GM19463 (cell line): ENCODE measurements at regions not wholly inside any gene's neighbourhood (a gene's known extent, or its start where the extent isn't known, plus 50 kb on each side); places are given as distances from the start of the nearest gene placed in this dataset.

Experiments
- ATAC-seq: cut with Tn5 transposase; IDR thresholded peaks from one replicate; pipeline ENCODE4 v1.9.1; 2021; ENCODE audit warnings: mild to moderate bottlenecking, moderate library complexity; ENCODE audit not compliant: unreplicated experiment

DNA sequence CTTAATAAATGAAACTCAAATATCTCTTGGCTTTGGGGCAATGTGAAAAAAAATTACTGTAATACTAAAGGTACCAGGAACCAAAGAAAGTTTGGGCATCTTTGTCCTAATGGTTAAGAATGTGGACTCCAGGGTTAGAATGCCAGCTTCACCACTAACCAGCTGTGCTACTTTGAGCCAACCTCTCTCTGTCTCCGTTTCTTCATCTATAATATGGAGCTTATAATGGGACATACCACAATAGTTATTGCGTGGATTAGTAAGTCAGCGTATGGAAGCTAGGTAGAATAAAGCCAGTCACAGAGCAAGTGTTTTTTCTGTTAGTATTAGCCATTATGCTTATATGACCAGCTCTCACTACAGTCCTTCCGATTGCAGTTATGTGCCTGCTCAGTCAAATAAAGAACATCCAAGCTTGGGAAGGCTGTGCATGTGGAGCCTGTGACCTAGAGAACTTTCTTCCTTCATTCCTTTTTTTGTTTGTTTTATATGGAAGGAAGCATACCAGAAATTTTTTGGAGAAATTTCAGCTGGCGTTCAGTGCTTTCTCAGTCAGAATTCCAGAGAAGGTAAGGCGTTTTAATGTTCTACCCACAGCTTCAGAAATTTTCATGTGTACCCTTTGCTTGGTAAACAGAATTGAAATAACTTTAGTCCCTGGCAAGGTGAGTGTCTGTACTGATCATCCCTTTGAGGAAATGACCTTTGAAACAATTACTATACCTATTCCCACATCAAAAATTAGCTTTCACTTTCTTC, 114.0 kb upstream of the RND3 start:
- no peak for ATAC-seq

DNA sequence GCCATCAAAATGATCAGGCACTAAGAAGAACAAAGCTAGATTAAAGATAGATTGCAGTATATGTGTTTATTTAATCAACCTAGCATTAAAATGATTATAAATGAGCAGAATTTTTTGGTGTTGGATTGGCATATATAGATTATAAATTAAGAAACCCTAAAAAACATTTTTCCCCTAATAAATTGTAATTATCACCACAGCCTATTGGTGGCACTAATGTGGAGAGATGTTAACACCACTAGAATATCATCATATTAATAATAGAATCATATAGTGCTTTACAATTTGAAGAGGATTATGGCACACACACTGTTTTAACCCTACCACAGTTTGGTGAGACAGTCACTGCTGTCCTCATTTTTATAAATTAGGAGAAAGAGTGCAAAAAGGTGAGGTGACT, 112.4 kb upstream of the RND3 start:
- no peak for ATAC-seq

DNA sequence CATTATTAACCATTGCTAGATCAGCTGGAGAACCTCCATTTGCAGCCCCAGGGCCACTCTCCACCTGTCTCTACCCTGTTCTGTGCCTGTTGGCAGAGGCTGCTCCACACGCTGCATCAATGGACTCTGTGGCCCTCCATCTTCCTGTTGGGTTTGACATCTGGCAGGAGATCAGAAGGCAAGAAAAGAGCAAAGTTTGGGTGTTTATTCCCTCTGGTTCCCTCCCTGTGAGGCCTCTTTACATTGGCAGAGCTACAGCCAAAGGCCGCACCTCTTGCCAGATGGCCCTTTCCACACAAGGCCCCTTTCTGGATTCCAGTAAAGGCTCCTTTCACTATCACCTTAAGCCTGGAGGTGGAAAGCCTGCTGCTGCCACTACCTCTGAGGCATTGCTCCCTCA, 110.9 kb upstream of the RND3 start:
- ATAC-seq = no peak

DNA sequence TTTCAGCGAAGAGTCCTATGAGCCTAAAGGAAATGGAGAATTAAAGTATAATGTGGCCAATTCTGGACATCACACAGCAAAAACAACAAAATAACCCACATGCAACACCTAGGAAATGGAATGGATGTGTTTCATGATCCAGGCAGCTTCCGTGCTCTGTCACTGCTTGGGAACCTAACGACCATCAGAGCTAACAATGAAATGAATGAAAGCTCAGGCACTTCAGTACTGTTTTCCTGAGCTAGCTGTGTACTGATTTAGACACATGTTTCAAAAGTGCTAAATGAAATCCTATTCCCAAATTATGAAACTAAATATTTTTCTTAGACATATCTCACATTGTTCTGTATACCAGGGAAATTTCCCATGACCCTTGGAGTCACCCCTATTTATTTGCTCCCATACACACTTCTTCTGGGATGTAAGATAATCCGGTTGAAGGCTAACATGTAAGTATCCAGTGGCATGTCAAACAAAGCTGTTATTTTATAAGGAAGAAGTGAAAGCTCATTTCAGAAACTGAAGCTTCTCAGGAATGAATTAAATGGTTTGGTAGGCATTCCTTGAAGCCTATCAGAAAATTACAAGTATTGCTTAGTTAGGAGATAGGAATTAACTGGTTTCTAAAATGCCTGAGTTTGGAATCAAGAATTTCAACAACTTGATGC, 108.5 kb upstream of the RND3 start:
- no peak for ATAC-seq

DNA sequence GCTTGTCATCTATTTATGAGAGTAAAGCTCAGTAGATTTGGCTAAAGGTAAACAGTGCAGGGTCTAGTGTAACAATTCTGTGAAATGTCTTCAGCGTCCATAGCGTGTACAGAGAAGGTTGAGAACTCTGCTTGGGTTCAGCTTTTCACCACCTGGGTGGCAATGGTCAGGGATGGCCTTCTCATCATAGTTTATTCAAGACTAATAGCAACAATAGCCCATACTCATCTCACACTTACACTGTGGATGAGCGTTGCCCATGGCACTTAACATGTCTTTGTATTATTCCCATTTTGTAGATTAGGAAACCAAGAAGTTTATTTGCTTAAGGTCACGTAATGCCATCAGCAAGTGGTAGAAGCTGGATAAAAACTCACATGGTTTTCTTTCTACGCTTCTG, 106.8 kb upstream of the RND3 start:
- no peak for ATAC-seq

DNA sequence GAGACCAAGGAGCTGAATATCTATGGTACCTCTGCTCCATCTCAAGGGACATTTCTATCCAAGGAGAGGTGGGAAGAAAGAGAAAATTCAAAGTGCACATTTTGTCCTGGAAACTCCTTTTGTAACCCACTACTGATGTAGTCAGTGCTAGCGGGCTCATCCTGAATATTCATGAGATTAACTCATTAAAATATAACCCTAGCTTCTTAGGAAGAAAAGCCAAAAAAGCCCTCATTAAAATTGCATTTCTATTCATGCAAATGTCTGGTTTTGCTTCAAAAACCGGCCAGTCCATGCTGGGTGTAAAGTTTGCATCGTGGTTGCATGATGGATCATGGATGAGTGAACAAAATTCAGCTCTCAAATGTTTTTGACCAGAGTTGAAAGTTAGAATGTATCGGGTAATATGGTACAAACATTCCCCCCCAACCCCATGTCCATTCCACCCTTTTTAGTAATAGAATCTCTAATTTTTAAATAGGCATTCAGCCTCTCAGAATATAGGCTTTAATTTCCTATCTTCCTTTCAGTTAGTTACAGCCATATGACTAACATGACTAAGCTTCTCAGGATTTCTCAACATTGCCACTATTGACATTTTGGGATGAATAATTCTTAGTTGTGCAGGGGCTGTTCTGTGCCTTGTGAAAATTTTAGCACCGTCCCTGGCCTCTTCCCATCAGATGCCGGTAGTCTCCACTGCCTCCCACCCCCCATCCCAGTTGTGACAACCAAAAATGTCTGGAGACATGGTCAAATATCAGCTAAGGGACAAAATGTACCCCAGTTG, 104.2 kb upstream of the RND3 start:
- no peak for ATAC-seq

DNA sequence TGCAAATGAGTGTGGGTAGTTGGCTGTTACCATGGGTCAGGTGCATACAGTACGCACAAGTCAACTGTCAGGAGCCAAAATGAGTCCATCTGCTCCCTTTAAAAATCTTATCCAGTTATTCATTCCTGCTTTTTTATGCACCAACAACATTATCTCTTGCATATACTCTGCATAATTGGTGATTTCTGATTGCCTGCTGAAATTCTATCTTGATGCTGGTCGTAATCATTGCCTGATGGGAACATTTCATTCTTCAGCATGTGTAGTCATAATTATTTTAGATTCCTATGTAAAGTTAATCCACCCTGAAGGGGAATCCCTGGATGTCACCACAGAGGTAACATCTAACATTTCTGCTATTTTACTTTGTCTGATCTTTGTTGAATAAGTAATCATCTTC, 102.2 kb upstream of the RND3 start:
- no peak for ATAC-seq

DNA sequence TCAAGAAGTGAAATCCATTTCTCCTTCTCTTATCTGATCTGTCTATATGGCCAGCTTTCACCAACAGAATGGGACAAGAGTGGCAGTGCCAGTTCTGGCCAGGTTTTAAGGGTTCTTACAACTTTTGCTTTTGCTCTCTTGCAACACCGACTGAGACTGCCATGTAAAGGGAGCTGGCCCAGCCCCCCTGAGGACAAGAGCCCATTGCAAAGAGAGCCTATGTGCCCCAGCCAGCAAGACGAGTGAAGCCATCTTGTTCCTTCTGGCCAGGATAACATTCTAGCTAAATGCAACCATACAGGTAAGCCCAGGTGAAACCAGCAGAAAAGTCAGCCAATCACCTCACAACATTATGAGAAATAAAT, 101.0 kb upstream of the RND3 start:
- no peak for ATAC-seq

DNA sequence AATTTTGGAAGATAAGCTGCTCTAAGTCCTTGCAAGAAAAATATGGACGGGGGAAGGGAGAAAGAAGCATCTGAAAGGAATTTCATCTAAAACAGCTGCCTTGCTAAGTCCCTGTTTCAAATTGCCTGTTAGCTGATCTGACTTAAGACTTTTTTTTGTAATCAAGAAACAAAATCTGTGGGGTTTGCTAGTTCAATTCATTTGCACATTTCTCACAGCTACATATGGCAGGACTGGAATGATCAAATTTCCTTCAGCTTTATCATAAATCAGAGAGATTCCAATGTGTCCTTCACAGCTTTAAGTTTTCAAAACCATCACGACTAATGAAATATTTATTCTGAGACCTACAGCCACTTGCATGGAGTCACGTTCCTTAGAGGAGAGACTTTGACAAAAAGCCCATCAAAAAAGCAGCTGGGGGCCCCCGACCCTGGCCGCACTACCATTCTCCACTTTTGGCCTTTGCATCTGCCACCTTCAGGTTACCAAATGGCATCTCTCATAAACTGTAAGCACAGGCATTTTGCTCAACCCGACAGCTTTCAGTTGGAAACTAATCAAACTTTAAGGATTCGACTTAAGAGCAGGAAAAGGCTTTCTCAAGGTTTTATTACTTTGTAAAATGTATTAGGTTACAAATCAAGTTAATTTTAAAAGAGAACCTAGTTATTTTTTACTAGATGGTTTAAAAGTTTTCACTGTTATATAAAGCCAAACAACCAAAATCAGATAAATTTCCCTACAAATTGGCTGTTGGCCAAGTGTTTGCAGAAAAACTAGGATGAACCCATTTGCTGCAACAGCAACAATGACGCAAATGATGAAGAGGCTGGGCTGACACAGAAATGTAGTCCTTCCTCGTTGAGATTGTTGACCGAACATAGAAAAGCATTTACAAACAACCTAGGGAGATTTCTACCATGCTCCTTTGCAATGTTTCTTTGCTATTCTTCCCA, 100.4 kb upstream of the RND3 start:
- ATAC-seq = no peak

DNA sequence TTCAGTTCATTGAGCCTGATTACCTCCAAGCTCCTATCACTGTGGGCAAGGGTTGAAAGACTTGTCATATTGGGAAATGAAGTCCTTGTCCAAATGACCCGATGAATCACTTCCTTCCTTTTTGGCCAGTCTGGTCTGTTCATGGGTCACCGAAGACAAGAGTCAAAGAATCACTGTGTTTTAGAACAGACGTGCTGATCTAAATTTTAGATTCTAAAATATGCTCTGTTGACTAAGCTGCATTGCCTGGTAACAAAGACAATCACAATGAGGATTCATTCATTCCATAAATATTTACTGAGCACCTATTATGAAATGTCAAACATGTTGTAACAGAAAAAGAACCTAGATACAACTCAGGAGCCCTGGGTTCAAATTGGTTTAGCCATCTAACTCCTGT, 99.4 kb upstream of the RND3 start:
- peak; percentile 34 for ATAC-seq

DNA sequence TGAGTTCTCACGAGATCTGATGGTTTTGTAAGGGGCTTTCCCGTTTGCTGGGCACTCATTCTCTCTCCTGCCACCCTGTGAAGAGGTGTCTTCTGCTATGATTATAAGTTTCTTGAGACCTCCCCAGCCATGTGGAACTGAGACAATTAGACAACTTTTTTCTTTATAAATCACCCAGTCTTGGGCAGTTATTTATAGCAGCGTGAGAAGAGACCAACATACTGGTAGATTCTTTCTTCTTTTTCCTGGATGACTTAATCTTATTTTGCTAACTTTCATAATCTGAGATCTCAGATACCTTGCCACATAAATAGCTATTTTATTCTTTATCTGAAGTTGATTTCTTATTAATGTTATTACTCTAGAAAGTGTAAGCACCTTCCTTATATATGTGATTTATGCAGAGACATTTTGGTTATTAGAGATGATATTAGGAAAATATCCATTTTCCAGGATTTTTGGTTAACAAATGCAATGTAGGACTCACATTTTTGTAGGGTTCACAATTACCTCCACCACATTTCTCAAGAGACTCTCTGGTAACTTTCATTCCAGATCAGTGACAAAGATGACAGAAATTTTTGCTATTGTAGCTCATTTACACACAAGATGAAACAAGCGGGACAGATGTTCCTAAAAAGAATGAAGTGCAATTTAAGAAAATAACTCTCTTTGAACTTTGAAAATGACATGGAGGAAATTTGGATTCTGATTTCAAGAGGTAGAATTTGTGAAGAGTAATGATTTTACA, 97.9 kb upstream of the RND3 start:
- no peak for ATAC-seq

DNA sequence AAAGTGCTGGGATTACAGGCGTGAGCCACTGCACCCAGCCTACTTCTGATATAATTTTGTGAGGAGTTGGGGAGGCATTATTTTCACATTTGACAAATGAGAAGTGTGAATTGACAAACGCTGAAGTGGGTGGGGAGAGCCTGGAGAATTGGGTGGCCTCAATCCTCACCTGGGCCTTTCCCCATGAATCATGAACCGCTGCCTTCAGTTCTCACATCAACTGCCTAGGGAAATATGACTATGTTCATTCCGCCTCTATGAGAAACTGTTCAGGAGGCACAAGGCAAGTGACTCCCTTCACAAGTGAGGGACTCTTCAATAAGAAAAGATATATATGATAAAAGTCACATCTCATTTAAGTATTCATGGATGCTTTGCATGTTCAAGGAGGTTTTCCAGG, 96.6 kb upstream of the RND3 start:
- no peak for ATAC-seq

DNA sequence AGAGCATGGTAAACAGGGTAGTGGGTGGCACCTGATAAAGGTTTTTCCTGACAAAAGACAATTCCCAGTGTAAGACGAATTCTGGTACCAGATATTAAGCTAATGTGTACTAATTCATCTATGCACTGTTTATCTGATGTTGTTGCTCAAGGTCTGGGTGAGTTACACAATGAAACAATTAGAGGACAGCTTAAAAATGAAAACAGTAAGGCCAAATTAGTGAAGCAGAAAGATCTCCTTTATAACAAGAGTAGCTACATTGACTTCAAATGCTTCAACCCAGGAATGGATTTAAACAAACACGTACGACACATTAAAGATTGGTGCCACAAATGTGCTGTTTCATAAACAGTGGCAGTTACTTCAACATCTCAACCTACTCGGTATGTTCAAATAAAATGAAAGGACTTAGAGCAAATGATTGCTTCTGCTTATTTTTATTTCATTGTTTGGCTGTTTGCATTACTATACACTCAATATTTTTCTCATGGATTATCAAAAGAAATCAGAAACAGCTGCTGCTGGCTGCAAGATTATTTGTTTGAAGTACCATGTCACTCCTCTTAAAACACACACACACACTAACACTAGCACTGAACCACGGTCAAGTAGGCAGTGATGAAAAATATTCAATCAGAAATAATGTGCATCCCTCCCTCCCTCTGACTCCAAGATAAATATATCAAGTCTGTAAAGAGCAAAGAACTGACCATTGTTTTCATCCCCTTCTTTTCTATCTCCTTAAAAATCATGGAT, 94.4 kb upstream of the RND3 start:
- no peak for ATAC-seq

DNA sequence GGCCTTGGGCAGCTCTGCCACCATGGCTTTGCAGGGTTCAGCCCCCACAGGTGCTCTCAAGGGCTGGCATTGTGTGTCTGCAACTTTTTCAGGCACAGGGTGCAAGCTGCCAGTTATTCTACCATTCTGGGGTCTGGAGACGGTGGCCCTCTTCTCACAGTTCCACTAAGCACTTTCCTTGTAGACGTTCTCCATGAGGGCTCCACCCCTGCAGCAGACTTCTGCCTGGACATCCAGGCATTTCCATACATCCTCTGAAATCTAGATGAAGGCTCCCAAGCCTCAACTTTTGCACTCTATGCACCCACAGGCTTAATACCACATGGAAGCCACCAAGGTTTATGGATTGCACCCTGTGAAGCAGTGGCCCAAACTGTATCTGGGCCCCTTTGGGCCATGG, 91.0 kb upstream of the RND3 start:
- no peak for ATAC-seq

DNA sequence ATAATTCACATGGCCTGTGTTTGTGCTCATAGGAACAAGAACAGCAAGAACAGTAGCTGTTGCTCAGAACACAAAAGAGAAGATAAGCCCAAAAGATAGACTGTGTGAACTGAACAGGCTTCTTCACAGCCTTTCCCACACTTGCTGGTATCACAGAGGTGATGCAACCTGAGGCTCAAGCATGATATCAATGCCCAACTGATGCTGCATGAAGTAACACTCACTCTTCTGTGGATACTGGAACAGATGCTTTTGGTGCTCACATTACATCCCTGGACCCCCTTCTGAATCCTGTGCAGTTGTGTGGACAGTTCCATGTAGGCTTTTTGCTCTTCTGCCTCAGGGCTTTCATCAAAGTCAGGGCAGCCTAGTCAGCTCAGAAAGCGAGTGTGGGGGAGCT, 88.4 kb upstream of the RND3 start:
- no peak for ATAC-seq

DNA sequence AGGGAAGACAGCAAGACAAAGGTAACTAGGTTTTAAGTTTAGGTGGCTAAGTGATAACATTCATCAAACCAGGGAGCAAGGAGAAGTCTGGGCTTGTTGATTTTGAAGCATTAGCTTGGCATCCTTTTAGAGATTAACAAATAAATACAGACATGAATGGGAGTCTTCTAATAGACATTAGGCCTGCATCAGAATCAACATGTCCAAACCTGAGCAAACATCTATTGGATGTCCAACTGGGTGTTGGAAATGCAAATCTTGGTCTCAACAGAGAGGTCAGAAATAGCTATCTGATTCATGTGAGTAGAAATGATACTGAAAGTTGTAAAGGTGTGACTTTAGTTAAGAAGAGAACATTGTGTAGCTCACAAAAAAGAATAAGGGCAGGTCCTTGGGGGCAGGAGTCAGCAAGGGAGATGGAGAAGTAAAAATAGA, 85.5 kb upstream of the RND3 start:
- ATAC-seq = peak; percentile 95

DNA sequence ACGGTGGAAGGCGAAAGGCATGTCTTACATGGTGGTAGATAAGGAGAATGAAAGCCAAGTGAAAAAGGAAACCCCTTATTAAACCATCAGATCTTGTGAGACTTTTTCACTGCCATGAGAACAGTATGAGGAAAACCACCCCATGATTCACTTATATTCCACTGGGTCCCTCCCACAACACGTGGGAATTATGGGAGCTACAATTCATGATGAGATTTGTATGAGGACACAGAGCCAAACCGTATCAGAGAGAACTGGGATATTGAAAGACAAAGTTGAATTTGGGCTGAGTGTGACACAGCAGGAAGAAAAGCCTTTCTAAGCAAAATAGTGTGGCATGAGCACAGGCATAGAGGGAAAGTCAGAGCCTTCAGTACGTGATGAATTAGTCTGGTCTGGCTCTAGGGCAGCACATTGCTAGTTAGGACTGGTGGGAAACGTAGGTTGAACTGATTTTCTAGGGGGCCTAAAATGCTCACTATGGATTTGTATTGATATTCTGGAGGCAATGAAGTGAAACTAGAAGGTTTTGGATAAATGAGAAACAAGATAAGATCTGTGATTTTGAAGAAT, 84.8 kb upstream of the RND3 start:
- no peak for ATAC-seq

DNA sequence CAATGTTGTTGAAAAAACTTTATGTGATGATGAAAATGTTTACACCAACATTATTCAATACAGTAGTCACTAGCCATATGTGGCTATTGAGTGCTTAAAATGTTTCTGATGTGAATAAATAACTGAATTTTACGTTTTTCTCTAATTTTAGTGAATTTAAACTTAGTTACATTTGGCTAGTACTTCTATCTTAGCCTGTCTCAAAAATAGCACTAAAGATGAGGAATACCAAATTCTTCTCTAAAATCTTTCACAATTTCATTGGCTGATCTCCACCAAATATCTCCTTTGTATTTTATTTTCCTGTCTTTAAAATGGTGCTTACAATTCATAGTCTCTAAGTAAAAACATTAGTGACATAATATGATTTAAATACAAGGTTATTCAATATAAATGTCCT, 83.7 kb upstream of the RND3 start:
- no peak for ATAC-seq

DNA sequence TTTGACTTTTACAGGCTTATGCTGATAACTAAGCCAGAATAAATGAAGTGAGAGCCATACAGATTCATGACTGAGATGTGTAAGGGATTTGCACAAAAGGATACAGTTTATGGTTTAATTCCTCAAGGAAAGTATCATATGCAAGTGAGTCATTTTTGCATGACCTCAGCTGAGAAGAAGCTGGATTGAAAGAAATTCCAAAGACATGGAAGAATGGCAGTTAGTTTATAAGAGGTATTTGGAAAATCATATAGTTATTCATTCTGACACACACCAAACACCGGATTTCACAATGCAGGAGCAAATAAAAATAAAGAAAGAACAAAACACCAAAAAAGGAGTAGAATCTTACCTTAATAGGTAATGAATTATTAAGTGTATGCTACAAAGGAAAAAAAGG, 83.2 kb upstream of the RND3 start:
- ATAC-seq = no peak
